ENCODE measurements at regions not wholly inside any gene's neighbourhood (a gene's known extent, or its start where the extent isn't known, plus 50 kb on each side); places are given as distances from the start of the nearest gene placed in this dataset.

- Histone ChIP-seq H3K27me3 (ENCODE audit: control insufficient read depth in 2 of 2, insufficient read depth in 2 of 2, low read length in 2 of 2) (no peaks in the 10 kb centered on the region), H3K4me3 (replicated peaks in 1 of 3; ENCODE audit: insufficient read depth in 1 of 3, low read depth in 1 of 3, low read length in 3 of 3) (no peak overlapping the region), H2AFZ (ENCODE audit: low read depth, low read length) (no peak overlapping the region), H3K9ac (replicated peaks; ENCODE audit: extremely low read depth, insufficient read depth, low read length) (no peak overlapping the region), H3K27ac (ENCODE audit: insufficient read depth, low read depth, low read length) (no peak overlapping the region), H3K79me2 (ENCODE audit: control insufficient read depth, insufficient read depth, low read length) (no peaks in the 10 kb centered on the region), H3K9me1 (replicated peaks; ENCODE audit: control insufficient read depth, extremely low read depth, insufficient read depth, low read length) (no peaks in the 10 kb centered on the region), H4K20me1 (replicated peaks; ENCODE audit: control insufficient read depth, extremely low read depth, insufficient read depth, low read length) (no peaks in the 10 kb centered on the region), H3K9me3 (replicated peaks; ENCODE audit: control insufficient read depth, insufficient read depth, low read length) (no peaks in the 10 kb centered on the region), H3K4me2 (ENCODE audit: insufficient read depth, low read length) (no peak overlapping the region), H3K36me3 (ENCODE audit: control insufficient read depth in 2 of 2, extremely low read depth in 1 of 2, insufficient read depth in 2 of 2, low read length in 2 of 2) (no peaks in the 10 kb centered on the region), H3K4me1 (ENCODE audit: control insufficient read depth, extremely low read depth, insufficient read depth, low read length) (peaks cover 3% of the 10 kb centered on the region)
- ChIA-PET CTCF (no interaction called here), POLR2A (no interaction called here)
- TF ChIP-seq POLR2A (IDR thresholded peaks at IDR 0.05; ENCODE audit: low read depth, low read length) (no peak), FOS (IDR thresholded peaks at IDR 0.05; ENCODE audit: borderline replicate concordance, insufficient read depth, low read length) (no peak)
- no peak for FAIRE-seq
- BruUV-seq (replicated peaks), result no TSS peak
- no peak for DNase-seq (ENCODE audit: low read depth, low spot score)
- intact Hi-C loops (cut with micrococcal nuclease), result no loop called here
- dilution Hi-C loops (cut with MboI; ENCODE audit: extremely low pct_ligation_motif_present, low sequenced_read_pairs), result no loop called here
Measured at GRCh38 chr2:150689590-150689989, 202.1 kb upstream of the RND3 start.

- Histone ChIP-seq H3K9me3 (replicated peaks; ENCODE audit: control insufficient read depth, insufficient read depth, low read length) (no peaks in the 10 kb centered on the region), H3K9ac (replicated peaks; ENCODE audit: extremely low read depth, insufficient read depth, low read length) (no peak overlapping the region), H3K4me3 (replicated peaks in 1 of 3; ENCODE audit: insufficient read depth in 1 of 3, low read depth in 1 of 3, low read length in 3 of 3) (no peak overlapping the region), H3K27me3 (ENCODE audit: control insufficient read depth in 2 of 2, insufficient read depth in 2 of 2, low read length in 2 of 2) (no peaks in the 10 kb centered on the region), H3K4me2 (ENCODE audit: insufficient read depth, low read length) (no peak overlapping the region), H2AFZ (ENCODE audit: low read depth, low read length) (no peak overlapping the region), H4K20me1 (replicated peaks; ENCODE audit: control insufficient read depth, extremely low read depth, insufficient read depth, low read length) (no peaks in the 10 kb centered on the region), H3K36me3 (ENCODE audit: control insufficient read depth in 2 of 2, extremely low read depth in 1 of 2, insufficient read depth in 2 of 2, low read length in 2 of 2) (no peaks in the 10 kb centered on the region), H3K4me1 (ENCODE audit: control insufficient read depth, extremely low read depth, insufficient read depth, low read length) (peaks cover 3% of the 10 kb centered on the region), H3K79me2 (ENCODE audit: control insufficient read depth, insufficient read depth, low read length) (no peaks in the 10 kb centered on the region), H3K9me1 (replicated peaks; ENCODE audit: control insufficient read depth, extremely low read depth, insufficient read depth, low read length) (no peaks in the 10 kb centered on the region), H3K27ac (ENCODE audit: insufficient read depth, low read depth, low read length) (no peak overlapping the region)
- intact Hi-C loops (cut with micrococcal nuclease), result no loop called here
- TF ChIP-seq MYC (IDR thresholded peaks at IDR 0.05; ENCODE audit: low read depth, low read length), result no peak
- no peak for TF ChIP-seq CTCF (IDR thresholded peaks at IDR 0.05; ENCODE audit: extremely low read depth in 1 of 2, insufficient read depth in 1 of 2, low read depth in 1 of 2, low read length in 2 of 2)
- TF ChIP-seq MAX (IDR thresholded peaks at IDR 0.05; ENCODE audit: insufficient read depth, insufficient read length), result no peak
- no peak for TF ChIP-seq EZH2 (IDR thresholded peaks at IDR 0.05; ENCODE audit: borderline replicate concordance, low read depth, low read length, severe bottlenecking)
- no peak for TF ChIP-seq JUN (IDR thresholded peaks at IDR 0.05; ENCODE audit: borderline replicate concordance, insufficient read depth, insufficient read length, low read depth)
- no peak for TF ChIP-seq POLR2AphosphoS5 (IDR thresholded peaks at IDR 0.05; ENCODE audit: insufficient read depth, low read depth, low read length)
- TF ChIP-seq FOS (IDR thresholded peaks at IDR 0.05; ENCODE audit: borderline replicate concordance, insufficient read depth, low read length), result no peak
- TF ChIP-seq GATA2 (IDR thresholded peaks at IDR 0.05; ENCODE audit: insufficient read depth, insufficient read length, low read depth, low read length), result no peak
- TF ChIP-seq POLR2A (IDR thresholded peaks at IDR 0.05; ENCODE audit: low read depth, low read length), result no peak
- ChIA-PET POLR2A (no interaction called here), CTCF (no interaction called here)
- FAIRE-seq, result no peak
- no peak for DNase-seq (ENCODE audit: low read depth, low spot score)
- dilution Hi-C loops (cut with MboI; ENCODE audit: extremely low pct_ligation_motif_present, low sequenced_read_pairs), result no loop called here
- BruUV-seq (replicated peaks), result no TSS peak
Measured at GRCh38 chr2:150688016-150688415, 200.5 kb upstream of the RND3 start.

All from endothelial cell of umbilical vein (primary cell).